Endothelial cell (in vitro differentiated cells): ENCODE measurements at regions not wholly inside any gene's neighbourhood (a gene's known extent, or its start where the extent isn't known, plus 50 kb on each side); places are given as distances from the start of the nearest gene placed in this dataset.

Experiments used
- DNase-seq: peaks from one replicate; pipeline ENCODE4 v3.0.0; 2021; ENCODE audit warnings: low spot score
- H3K27ac Mint-ChIP-seq: one replicate; pipeline ENCODE4 v1.8.0; 2021; ENCODE audit warnings: mixed read lengths, inconsistent platforms; ENCODE audit not compliant: unreplicated experiment
- H3K27me3 Mint-ChIP-seq: one replicate; pipeline ENCODE4 v1.8.0; 2021; ENCODE audit warnings: mild to moderate bottlenecking, moderate library complexity, mixed read lengths, inconsistent platforms; ENCODE audit not compliant: unreplicated experiment
- H3K36me3 Mint-ChIP-seq: one replicate; pipeline ENCODE4 v1.8.0; 2021; ENCODE audit warnings: mild to moderate bottlenecking, low read depth, mixed read lengths, inconsistent platforms; ENCODE audit not compliant: unreplicated experiment
- H3K4me1 Mint-ChIP-seq: one replicate; pipeline ENCODE4 v1.8.0; 2021; ENCODE audit warnings: mild to moderate bottlenecking, mixed read lengths, inconsistent platforms; ENCODE audit not compliant: unreplicated experiment
- H3K4me3 Mint-ChIP-seq: one replicate; pipeline ENCODE4 v1.8.0; 2021; ENCODE audit warnings: mild to moderate bottlenecking, mixed read lengths, inconsistent platforms; ENCODE audit not compliant: unreplicated experiment
- H3K9me3 Mint-ChIP-seq: one replicate; pipeline ENCODE4 v1.8.0; 2021; ENCODE audit warnings: mixed read lengths, inconsistent platforms; ENCODE audit not compliant: unreplicated experiment
- TF ChIP-seq, protein P1 (sequence below): fragments of 200-600 bp; sonication (generic); IDR thresholded peaks from one replicate; pipeline ENCODE4 v1.5.0; 2021; ENCODE audit warnings: antibody characterized with exemption; ENCODE audit not compliant: unreplicated experiment

DNA sequence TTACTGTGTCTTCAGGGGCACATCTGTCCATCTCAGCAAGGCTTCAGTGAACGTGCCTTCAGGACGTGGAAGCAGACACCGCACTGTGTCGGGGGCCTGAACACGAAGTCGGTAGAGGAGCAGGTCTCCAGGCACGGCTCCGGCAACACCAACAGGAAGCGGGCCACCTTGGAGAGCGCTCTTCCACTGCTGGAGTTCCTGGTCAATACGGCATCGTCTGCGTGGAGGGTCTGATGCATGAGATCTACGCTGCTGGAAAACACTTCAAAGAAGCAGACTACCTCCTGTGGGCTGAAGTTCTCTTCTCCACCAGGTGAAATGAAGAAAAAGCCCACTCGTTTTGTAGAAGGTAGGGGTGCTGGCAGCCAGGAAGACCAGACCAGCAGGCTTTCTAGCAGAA, 69.3 kb upstream of the SLCO4A1 start:
- Mint-ChIP-seq H3K9me3 (no peaks in the 10 kb centered on the region), H3K36me3 (no peaks in the 10 kb centered on the region), H3K27ac (no peak overlapping the region), H3K4me3 (no peak overlapping the region), H3K4me1 (no peaks in the 10 kb centered on the region), H3K27me3 (peaks cover 15% of the 10 kb centered on the region)
- TF ChIP-seq, protein P1, sequence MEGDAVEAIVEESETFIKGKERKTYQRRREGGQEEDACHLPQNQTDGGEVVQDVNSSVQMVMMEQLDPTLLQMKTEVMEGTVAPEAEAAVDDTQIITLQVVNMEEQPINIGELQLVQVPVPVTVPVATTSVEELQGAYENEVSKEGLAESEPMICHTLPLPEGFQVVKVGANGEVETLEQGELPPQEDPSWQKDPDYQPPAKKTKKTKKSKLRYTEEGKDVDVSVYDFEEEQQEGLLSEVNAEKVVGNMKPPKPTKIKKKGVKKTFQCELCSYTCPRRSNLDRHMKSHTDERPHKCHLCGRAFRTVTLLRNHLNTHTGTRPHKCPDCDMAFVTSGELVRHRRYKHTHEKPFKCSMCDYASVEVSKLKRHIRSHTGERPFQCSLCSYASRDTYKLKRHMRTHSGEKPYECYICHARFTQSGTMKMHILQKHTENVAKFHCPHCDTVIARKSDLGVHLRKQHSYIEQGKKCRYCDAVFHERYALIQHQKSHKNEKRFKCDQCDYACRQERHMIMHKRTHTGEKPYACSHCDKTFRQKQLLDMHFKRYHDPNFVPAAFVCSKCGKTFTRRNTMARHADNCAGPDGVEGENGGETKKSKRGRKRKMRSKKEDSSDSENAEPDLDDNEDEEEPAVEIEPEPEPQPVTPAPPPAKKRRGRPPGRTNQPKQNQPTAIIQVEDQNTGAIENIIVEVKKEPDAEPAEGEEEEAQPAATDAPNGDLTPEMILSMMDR, result no peak
- DNase-seq, result no peak

DNA sequence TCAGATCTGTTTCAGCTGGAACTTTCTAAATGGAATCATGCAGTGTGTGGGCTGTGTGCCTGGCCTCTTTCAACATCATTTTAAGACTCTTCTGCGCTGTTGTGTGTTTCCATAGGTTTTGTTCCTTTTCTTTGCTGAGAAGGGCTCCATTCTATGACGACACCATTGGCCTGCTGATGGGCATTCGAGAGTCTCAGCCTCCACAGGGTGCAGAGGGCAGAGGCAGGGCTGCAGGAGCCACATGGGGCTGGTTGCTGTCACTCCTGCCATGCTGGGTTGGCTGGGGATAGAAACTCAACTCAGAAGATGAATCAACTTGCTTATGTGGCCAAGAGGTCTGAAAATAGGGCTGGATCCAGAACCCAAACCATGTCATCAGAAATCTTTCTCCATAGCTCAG, 68.5 kb upstream of the SLCO4A1 start:
- Mint-ChIP-seq H3K4me3 (peak overlapping the region; percentile 17), H3K9me3 (no peaks in the 10 kb centered on the region), H3K36me3 (no peaks in the 10 kb centered on the region), H3K4me1 (no peaks in the 10 kb centered on the region), H3K27ac (no peak overlapping the region), H3K27me3 (peaks cover 15% of the 10 kb centered on the region)
- no peak for DNase-seq
- TF ChIP-seq, protein P1, result no peak

DNA sequence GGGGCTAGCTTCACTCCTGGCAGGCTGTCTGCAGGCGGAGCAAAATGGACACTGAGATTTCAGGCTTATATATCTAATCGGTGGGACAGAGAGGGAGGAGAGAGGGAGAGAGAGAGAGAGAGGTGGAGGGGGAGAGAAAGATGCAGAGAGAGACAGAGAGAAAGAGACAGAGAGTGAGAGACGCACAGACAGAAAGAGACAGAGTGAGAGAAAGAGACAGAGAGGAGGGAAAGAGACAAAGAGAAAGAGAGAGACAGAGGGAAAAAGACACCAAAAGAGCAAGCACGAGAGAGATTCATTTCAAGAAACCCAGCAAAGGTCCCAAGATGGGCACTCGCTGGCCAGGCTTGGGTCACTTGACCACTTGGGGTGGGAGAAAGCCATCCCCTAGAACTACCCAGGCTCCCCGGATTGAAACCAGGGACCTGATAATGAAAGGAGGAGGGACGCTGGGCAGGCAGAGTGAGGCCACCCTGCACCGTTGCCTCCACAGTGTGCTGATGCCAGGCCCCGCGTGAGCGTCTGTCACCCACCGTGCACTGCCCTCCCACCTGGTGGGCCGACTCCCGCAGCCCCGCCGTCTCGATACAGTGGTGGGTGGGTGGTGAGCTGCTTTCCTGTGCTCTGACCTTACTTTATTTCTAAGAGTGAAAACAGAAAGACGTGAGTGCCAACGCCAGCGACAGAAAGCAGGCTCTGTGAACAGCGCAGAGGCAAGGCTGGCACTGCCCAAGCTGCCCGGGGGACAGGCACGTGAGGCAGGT, 67.9 kb upstream of the SLCO4A1 start:
- Mint-ChIP-seq H3K4me3 (no peak overlapping the region), H3K36me3 (no peaks in the 10 kb centered on the region), H3K4me1 (no peaks in the 10 kb centered on the region), H3K9me3 (no peaks in the 10 kb centered on the region), H3K27me3 (peaks cover 15% of the 10 kb centered on the region), H3K27ac (no peak overlapping the region)
- TF ChIP-seq, protein P1, result no peak
- DNase-seq, result no peak

DNA sequence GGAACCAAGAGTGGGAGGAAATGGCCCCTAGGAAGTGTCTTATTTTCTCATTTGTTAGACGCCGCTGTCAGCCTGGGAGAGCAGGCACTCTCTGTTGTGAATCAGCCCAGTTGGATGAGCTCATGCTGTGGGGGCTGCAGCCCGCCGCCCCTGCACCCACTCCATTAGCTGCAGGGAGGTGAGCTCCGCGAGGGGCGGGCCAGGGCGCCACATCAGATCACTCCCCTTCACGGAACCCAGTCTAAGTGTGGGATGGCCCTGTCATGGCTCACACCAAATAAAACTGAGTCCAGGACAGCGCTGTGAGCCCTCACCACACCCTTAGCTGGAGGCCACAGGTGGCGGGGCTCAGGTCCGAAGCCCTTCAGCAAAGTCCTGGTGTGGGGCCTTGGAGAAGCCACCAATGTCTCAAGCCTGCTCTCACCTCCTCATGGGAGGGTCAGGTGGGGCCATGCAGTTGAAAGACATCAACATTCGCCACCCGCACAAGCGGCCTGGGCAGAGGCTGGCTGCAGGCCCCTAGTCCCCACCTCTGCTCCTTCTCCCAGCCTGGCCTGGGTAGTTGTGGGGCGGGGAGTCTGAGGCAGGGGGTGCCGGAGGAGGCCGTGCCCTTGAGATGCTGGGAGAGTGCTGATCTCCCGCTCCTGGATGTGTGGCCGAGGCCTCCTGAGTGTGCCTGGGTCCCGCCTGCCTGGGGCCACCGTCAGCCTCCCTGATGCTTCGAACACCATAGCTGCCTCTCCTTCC, 66.2 kb upstream of the SLCO4A1 start:
- Mint-ChIP-seq H3K27me3 (peaks cover 11% of the 10 kb centered on the region), H3K4me1 (no peaks in the 10 kb centered on the region), H3K36me3 (no peaks in the 10 kb centered on the region), H3K9me3 (no peaks in the 10 kb centered on the region), H3K27ac (no peak overlapping the region), H3K4me3 (no peak overlapping the region)
- no peak for DNase-seq
- TF ChIP-seq, protein P1, result no peak

DNA sequence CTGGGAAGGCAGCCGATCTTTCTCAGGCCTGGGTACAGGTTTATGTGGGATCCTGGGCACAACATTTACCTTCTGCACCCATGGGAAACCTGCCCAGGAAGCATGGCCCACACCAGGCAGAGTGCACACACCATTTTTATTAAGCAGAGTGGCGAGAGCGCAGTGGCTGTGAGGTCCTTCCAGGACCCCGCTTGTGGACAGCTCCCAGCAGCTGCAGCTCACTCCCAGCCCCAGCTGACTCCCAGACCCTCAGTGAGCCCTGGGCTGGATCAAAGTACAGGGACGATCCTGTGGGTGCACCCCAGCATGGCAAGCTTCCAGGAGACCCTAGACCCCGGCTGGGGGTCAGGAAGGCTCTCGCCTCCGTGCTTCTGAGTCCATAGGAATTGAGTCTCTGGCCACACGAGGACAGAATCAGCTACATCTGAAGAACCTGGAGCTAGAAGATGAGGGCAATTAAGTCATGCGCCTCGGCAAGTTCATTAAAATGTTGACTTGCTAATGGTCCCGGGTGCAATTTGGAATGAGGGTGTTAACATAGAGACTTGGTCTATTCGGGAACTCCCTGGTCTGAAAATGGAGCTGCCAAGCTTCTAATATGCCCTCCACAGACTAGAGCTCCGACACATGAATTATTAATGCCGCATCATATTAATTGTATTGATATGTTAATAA, 65.4 kb upstream of the SLCO4A1 start:
- H3K4me1 Mint-ChIP-seq, result no peaks in the 10 kb centered on the region
- no peaks in the 10 kb centered on the region for H3K9me3 Mint-ChIP-seq
- no peak overlapping the region for H3K4me3 Mint-ChIP-seq
- peak; percentile 55 for DNase-seq
- H3K27me3 Mint-ChIP-seq, result peaks cover 11% of the 10 kb centered on the region
- no peak overlapping the region for H3K27ac Mint-ChIP-seq
- H3K36me3 Mint-ChIP-seq, result no peaks in the 10 kb centered on the region
- TF ChIP-seq, protein P1, result no peak
